ENCODE measurements at regions not wholly inside any gene's neighbourhood (a gene's known extent, or its start where the extent isn't known, plus 50 kb on each side); places are given as distances from the start of the nearest gene placed in this dataset.

DNA sequence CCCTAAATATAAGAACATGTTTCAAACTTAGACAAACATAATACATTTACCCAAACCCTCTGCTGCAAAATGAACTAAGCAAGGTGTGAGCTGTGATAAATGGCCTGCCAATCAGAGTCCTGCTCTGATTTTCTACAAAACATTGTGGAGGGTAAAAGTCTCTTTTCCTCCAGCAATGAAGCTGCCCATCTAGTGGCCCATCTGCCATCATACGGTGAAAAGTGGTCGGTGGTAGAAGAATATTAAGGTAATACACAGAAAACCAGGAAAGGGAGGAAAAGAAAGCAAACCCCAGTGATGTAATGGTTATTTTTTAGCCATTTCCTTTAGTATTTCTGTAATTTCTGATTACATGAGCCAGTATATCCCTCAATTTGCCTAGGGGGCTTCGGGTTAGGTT is 838.1 kb downstream of the TBL1XR1 start:
- TF ChIP-seq, protein P1, sequence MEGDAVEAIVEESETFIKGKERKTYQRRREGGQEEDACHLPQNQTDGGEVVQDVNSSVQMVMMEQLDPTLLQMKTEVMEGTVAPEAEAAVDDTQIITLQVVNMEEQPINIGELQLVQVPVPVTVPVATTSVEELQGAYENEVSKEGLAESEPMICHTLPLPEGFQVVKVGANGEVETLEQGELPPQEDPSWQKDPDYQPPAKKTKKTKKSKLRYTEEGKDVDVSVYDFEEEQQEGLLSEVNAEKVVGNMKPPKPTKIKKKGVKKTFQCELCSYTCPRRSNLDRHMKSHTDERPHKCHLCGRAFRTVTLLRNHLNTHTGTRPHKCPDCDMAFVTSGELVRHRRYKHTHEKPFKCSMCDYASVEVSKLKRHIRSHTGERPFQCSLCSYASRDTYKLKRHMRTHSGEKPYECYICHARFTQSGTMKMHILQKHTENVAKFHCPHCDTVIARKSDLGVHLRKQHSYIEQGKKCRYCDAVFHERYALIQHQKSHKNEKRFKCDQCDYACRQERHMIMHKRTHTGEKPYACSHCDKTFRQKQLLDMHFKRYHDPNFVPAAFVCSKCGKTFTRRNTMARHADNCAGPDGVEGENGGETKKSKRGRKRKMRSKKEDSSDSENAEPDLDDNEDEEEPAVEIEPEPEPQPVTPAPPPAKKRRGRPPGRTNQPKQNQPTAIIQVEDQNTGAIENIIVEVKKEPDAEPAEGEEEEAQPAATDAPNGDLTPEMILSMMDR (IDR thresholded peaks at IDR 0.05; ENCODE audit: insufficient read depth, low read depth, low read length) = no peak
- no peak for TF ChIP-seq EZH2 (IDR thresholded peaks at IDR 0.05; ENCODE audit: insufficient read depth, low read length)

Measured in astrocyte (in vitro differentiated cells and primary cell).